Limb (tissue), 2 donors: ENCODE measurements at regions not wholly inside any gene's neighbourhood (a gene's known extent, or its start where the extent isn't known, plus 50 kb on each side); places are given as distances from the start of the nearest gene placed in this dataset.
A peak's percentile ranks its signal among the peaks of the same experiment; 100 is the strongest.

Experiments
- DNase-seq, 2 donors: peaks; one replicate each; pipeline ENCODE4 v3.0.0-alpha.2; 2016; ENCODE audit errors: extremely low spot score in 2 of 2

DNA sequence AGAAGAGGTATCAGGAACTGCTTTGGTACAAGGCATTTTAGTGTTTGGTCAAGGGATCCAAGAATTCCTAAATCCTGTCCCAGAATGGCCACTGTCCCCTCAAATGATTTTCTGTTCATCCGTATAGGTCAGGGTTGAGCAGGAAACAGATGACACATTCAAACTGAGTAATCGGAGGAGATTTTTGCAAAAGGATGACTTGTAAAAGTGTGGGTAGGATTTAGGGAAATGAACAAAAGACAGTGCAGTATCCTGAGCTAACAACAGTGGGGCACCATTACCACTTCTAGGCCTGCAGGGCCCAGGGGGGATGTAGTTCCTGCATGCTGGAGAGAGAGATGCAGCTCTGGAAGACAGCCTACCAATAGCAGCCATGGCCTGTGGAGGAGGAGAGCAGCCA lies 290.1 kb downstream of the ZSWIM6 start:
- DNase-seq, result no peak

DNA sequence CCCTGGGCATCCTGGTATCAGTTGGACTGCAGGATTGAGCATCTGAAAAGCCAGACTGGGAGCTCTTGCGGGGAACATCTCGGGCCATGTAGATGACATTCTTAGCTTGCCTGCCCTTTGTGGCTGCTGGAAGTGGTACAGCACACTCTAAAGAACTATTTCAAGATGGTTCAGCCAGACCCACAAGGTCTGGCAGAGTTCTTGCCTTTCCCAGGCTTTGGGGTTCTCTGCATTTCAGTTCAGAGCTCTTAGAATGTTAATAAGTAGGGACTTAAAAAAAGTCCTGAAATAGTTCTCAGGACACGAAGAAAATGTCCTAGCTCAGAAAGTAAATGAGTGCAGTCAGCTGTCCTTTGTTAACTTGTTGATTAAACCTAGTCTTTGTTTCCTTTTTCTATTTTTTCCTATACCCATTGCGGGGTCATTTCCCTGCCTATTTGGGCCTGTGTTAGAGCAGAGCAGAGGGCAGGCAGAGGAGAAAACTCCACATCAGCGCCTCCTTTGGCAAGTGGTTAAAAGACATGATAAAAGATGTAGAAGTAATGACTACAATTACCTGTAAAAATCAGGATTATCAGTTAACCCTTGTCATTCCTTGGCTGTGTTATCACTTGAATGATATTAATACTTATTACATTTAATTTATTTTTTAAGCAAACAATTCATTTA lies 291.5 kb downstream of the ZSWIM6 start:
- DNase-seq, result no peak

GRCh38 chr5:61624553-61625136 lies 292.6 kb downstream of the ZSWIM6 start:
- no peak for DNase-seq

- DNase-seq, result no peak
Observed at GRCh38 chr5:61625137-61625561, 293.1 kb downstream of the ZSWIM6 start.

GRCh38 chr5:61625681-61626621 lies 293.9 kb downstream of the ZSWIM6 start:
- DNase-seq, result peak in 1 of 2 donors; percentile 76

- DNase-seq, result no peak
Observed at GRCh38 chr5:61626639-61627282, 294.7 kb downstream of the ZSWIM6 start.

- no peak for DNase-seq
Observed at GRCh38 chr5:61627531-61627930, 295.5 kb downstream of the ZSWIM6 start.

DNA sequence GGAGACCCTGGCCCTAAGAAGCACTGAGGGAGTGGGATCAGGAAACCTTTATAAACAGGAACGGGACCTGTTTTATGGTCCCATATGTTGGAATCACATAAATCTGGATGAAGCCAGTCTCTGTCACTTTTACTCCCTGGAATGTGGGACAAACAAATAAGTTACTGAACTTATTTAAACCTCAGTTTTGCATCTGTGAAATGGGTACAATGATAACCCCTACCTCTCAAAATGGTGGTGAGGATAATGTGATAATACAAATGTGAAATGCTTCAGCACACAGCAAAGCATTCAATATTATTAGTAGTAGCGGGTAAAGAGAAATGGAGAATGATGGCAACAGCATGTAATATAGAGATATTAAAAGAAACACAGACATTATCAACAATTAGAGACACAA lies 298.9 kb downstream of the ZSWIM6 start:
- DNase-seq, result no peak

GRCh38 chr5:61631438-61631941 lies 299.4 kb downstream of the ZSWIM6 start:
- DNase-seq, result peak; percentile 39 to 70

GRCh38 chr5:61632064-61632463 lies 300.0 kb downstream of the ZSWIM6 start:
- no peak for DNase-seq

- no peak for DNase-seq
Observed at GRCh38 chr5:61635271-61635670, 303.2 kb downstream of the ZSWIM6 start.

- DNase-seq, result no peak
Observed at GRCh38 chr5:61637566-61637965, 305.5 kb downstream of the ZSWIM6 start.

DNA sequence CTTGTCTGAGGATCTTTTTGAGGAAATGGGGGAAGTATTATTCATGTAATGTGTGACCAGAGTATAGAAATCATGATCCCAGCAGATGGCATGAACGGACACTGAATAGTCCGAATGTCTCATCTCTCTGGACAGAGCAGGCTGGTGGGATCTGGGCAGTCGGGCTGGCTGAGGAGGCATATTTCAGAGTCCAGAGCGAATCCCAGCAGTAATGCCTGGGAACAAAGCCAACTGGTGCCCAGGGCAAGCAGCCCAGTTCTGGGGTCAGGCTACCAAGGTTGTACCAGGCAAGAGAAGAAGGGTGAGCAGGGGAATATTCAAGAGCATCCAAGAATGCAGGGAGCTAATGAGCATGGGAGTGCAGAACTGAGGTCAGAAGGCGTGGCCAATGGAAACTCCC lies 306.4 kb downstream of the ZSWIM6 start:
- DNase-seq, result no peak

GRCh38 chr5:61640179-61641021 lies 308.3 kb downstream of the ZSWIM6 start:
- DNase-seq, result no peak

- no peak for DNase-seq
Observed at GRCh38 chr5:61641748-61642565, 309.9 kb downstream of the ZSWIM6 start.

GRCh38 chr5:61647672-61648071 lies 315.6 kb downstream of the ZSWIM6 start:
- DNase-seq, result no peak

GRCh38 chr5:61649231-61649630 lies 317.2 kb downstream of the ZSWIM6 start:
- DNase-seq, result no peak

- DNase-seq, result no peak
Observed at GRCh38 chr5:61649971-61650370, 317.9 kb downstream of the ZSWIM6 start.

DNA sequence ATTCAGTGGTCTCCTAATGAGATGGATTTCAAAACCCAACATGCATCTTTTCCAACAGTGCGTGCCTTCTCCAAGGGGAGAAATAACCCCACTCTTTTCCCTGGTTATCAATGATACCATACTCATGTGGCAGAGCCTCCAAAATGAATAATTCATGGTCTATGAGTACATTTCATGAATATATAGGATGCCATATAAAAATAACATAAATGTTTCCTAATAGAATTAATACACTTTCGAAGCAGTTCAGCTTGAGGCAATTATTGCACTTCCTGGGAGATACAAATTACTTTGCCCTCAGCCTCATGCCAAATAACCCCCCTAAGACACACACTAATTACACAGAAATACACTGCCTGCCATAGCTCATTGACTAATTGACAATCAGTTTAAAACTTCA lies 318.6 kb downstream of the ZSWIM6 start:
- DNase-seq, result no peak

GRCh38 chr5:61651195-61651594 lies 319.1 kb downstream of the ZSWIM6 start:
- no peak for DNase-seq
